ENCODE measurements at regions not wholly inside any gene's neighbourhood (a gene's known extent, or its start where the extent isn't known, plus 50 kb on each side); places are given as distances from the start of the nearest gene placed in this dataset.

GRCh38 chr10:83144461-83144860, 994.8 kb upstream of the GHITM start:
- H3K4me1 Mint-ChIP-seq (ENCODE audit: low read depth, unreplicated experiment), result peaks cover 37% of the 10 kb centered on the region
- no peak for DNase-seq
- no peak overlapping the region for H3K4me3 Mint-ChIP-seq (ENCODE audit: unreplicated experiment)
- H3K27me3 Mint-ChIP-seq (ENCODE audit: unreplicated experiment), result peaks cover 5% of the 10 kb centered on the region
- peaks cover 9% of the 10 kb centered on the region for H3K9me3 Mint-ChIP-seq (ENCODE audit: unreplicated experiment)
- TF ChIP-seq CTCF (IDR thresholded peaks at IDR 0.05; ENCODE audit: partially characterized antibody, unreplicated experiment), result no peak
- H3K36me3 Mint-ChIP-seq (ENCODE audit: unreplicated experiment), result no peaks in the 10 kb centered on the region
- H3K27ac Mint-ChIP-seq (ENCODE audit: unreplicated experiment), result no peak overlapping the region

- no peak overlapping the region for H3K27ac Mint-ChIP-seq (ENCODE audit: unreplicated experiment)
- no peaks in the 10 kb centered on the region for H3K9me3 Mint-ChIP-seq (ENCODE audit: unreplicated experiment)
- H3K36me3 Mint-ChIP-seq (ENCODE audit: unreplicated experiment), result no peaks in the 10 kb centered on the region
- H3K4me3 Mint-ChIP-seq (ENCODE audit: unreplicated experiment), result no peak overlapping the region
- H3K27me3 Mint-ChIP-seq (ENCODE audit: unreplicated experiment), result no peaks in the 10 kb centered on the region
- DNase-seq, result no peak
- H3K4me1 Mint-ChIP-seq (ENCODE audit: low read depth, unreplicated experiment), result peaks cover 8% of the 10 kb centered on the region
- TF ChIP-seq CTCF (IDR thresholded peaks at IDR 0.05; ENCODE audit: partially characterized antibody, unreplicated experiment), result no peak
Observed at GRCh38 chr10:83153714-83154113, 985.6 kb upstream of the GHITM start.

- Mint-ChIP-seq H3K27me3 (ENCODE audit: unreplicated experiment) (no peaks in the 10 kb centered on the region), H3K4me1 (ENCODE audit: low read depth, unreplicated experiment) (peaks cover 16% of the 10 kb centered on the region), H3K27ac (ENCODE audit: unreplicated experiment) (no peak overlapping the region), H3K4me3 (ENCODE audit: unreplicated experiment) (no peak overlapping the region), H3K9me3 (ENCODE audit: unreplicated experiment) (no peaks in the 10 kb centered on the region), H3K36me3 (ENCODE audit: unreplicated experiment) (no peaks in the 10 kb centered on the region)
- no peak for DNase-seq
- TF ChIP-seq CTCF (IDR thresholded peaks at IDR 0.05; ENCODE audit: partially characterized antibody, unreplicated experiment), result no peak
Observed at GRCh38 chr10:83164156-83164555, 975.2 kb upstream of the GHITM start.

GRCh38 chr10:83165265-83165664, 974.0 kb upstream of the GHITM start:
- Mint-ChIP-seq H3K4me1 (ENCODE audit: low read depth, unreplicated experiment) (peaks cover 16% of the 10 kb centered on the region), H3K27me3 (ENCODE audit: unreplicated experiment) (no peaks in the 10 kb centered on the region), H3K27ac (ENCODE audit: unreplicated experiment) (no peak overlapping the region), H3K9me3 (ENCODE audit: unreplicated experiment) (no peaks in the 10 kb centered on the region), H3K4me3 (ENCODE audit: unreplicated experiment) (no peak overlapping the region), H3K36me3 (ENCODE audit: unreplicated experiment) (no peaks in the 10 kb centered on the region)
- TF ChIP-seq CTCF (IDR thresholded peaks at IDR 0.05; ENCODE audit: partially characterized antibody, unreplicated experiment), result no peak
- DNase-seq, result no peak

GRCh38 chr10:83166344-83166743, 973.0 kb upstream of the GHITM start:
- no peaks in the 10 kb centered on the region for H3K36me3 Mint-ChIP-seq (ENCODE audit: unreplicated experiment)
- no peaks in the 10 kb centered on the region for H3K27me3 Mint-ChIP-seq (ENCODE audit: unreplicated experiment)
- no peaks in the 10 kb centered on the region for H3K9me3 Mint-ChIP-seq (ENCODE audit: unreplicated experiment)
- H3K4me3 Mint-ChIP-seq (ENCODE audit: unreplicated experiment), result no peak overlapping the region
- H3K27ac Mint-ChIP-seq (ENCODE audit: unreplicated experiment), result peak overlapping the region; percentile 17
- no peak for TF ChIP-seq CTCF (IDR thresholded peaks at IDR 0.05; ENCODE audit: partially characterized antibody, unreplicated experiment)
- DNase-seq, result peak; percentile 42
- H3K4me1 Mint-ChIP-seq (ENCODE audit: low read depth, unreplicated experiment), result peaks cover 16% of the 10 kb centered on the region

Data from glutamatergic neuron (in vitro differentiated cells).